ENCODE measurements at regions not wholly inside any gene's neighbourhood (a gene's known extent, or its start where the extent isn't known, plus 50 kb on each side); places are given as distances from the start of the nearest gene placed in this dataset.

GRCh38 chr10:43930777-43931176, 282.1 kb upstream of the ZNF32 start:
- TF ChIP-seq ZNF274 (IDR thresholded peaks at IDR 0.05; ENCODE audit: borderline replicate concordance, extremely low read depth, low read length) (no peak), RXRA (IDR thresholded peaks at IDR 0.05; ENCODE audit: insufficient read depth, low read depth, low read length) (no peak), SRF (IDR thresholded peaks at IDR 0.05; ENCODE audit: low read depth, low read length) (no peak), CEBPB (IDR thresholded peaks at IDR 0.05; ENCODE audit: low read depth, low read length) (no peak), SIRT6 (IDR thresholded peaks at IDR 0.05; ENCODE audit: low read length) (no peak), RBBP5 (IDR thresholded peaks at IDR 0.05; ENCODE audit: borderline replicate concordance, low read depth, low read length) (no peak), FOSL1 (IDR thresholded peaks at IDR 0.05; ENCODE audit: insufficient read depth, low read depth, low read length) (no peak), SUZ12 (IDR thresholded peaks at IDR 0.05; ENCODE audit: low read length) (no peak)
- H3K14ac ChIP-seq (ENCODE audit: insufficient read length) = no peak overlapping the region
- no peaks in the 10 kb centered on the region for H4K20me1 ChIP-seq (replicated peaks in 1 of 2; ENCODE audit: control insufficient read depth in 1 of 2, insufficient read depth in 2 of 2, low read length in 2 of 2)
- H3K23me2 ChIP-seq (ENCODE audit: low read depth, low read length) = no peaks in the 10 kb centered on the region
- 96% methylated on average over 5 of the region's 5 CpGs; no CpG with 5 or more reads in 1 of the 2 experiments for WGBS, 2 experiments (ENCODE audit: extremely low coverage in 1 of 2, insufficient coverage in 1 of 2, insufficient read length in 1 of 2, insufficient replicate concordance in 2 of 2, low coverage in 1 of 2, low lambda C conversion rate in 2 of 2, missing lambda C conversion rate in 1 of 2)
- H2AFZ ChIP-seq (ENCODE audit: low read length) = no peak overlapping the region
- no peak overlapping the region for H3K9ac ChIP-seq (replicated peaks in 1 of 4; ENCODE audit: extremely low read depth in 1 of 4, low read depth in 3 of 4, low read length in 3 of 4)
- H3K27me3 ChIP-seq (replicated peaks in 1 of 4; ENCODE audit: control insufficient read depth in 3 of 4, extremely low read depth in 1 of 4, insufficient read depth in 3 of 4, low read length in 3 of 4) = no peaks in the 10 kb centered on the region
- no peak overlapping the region for H3K18ac ChIP-seq (ENCODE audit: extremely low read depth, low read length)
- no peaks in the 10 kb centered on the region for H3K79me1 ChIP-seq (ENCODE audit: low read depth, low read length)
- no peak for FAIRE-seq
- no peaks in the 10 kb centered on the region for H3K36me3 ChIP-seq (ENCODE audit: control insufficient read depth in 2 of 4, insufficient read depth in 4 of 4, low read length in 3 of 4)
- POLR2A ChIA-PET (ENCODE audit: partially characterized antibody) = no interaction called here
- H3K4ac ChIP-seq (replicated peaks; ENCODE audit: insufficient read length, low read depth, low read length) = no peak overlapping the region
- H3K79me2 ChIP-seq (ENCODE audit: control insufficient read depth in 1 of 2, insufficient read depth in 2 of 2, low read length in 2 of 2) = no peaks in the 10 kb centered on the region
- CTCF ChIA-PET (ENCODE audit: partially characterized antibody) = interaction anchor here (0.7 kb wide), 1 partner anchor 841 kb away, joined by 4 read pairs; no protein-coding TSS in a partner anchor
- H3K4me1 ChIP-seq (replicated peaks in 1 of 4; ENCODE audit: control insufficient read depth in 3 of 4, insufficient read depth in 4 of 4, low read length in 3 of 4) = no peaks in the 10 kb centered on the region
- no peak overlapping the region for H2BK12ac ChIP-seq (ENCODE audit: low read depth, low read length)
- no peak overlapping the region for H2AK5ac ChIP-seq (ENCODE audit: low read depth, low read length)
- no peak overlapping the region for H2BK15ac ChIP-seq (ENCODE audit: low read length)
- no peak overlapping the region for H3K4me2 ChIP-seq (ENCODE audit: insufficient read depth in 1 of 2, low read depth in 2 of 2, low read length in 2 of 2)
- DNase-seq (ENCODE audit: low read depth in 1 of 2, low spot score in 2 of 2) = no peak
- H3K9me3 ChIP-seq (ENCODE audit: insufficient read depth in 2 of 2, low read depth in 1 of 2, low read length in 1 of 2) = peaks cover 2 to 3% of the 10 kb centered on the region in 2 experiments; a peak in 2 of 4 replicates
- H4K8ac ChIP-seq (ENCODE audit: extremely low read depth, insufficient read depth, low read length) = no peak overlapping the region
- no peak overlapping the region for H4K5ac ChIP-seq (ENCODE audit: insufficient read length, low read depth, low read length)
- H2BK20ac ChIP-seq (ENCODE audit: low read length) = no peak overlapping the region
- H2BK5ac ChIP-seq (ENCODE audit: low read depth, low read length) = no peak overlapping the region
- H3K27ac ChIP-seq (ENCODE audit: low read depth, low read length) = no peak overlapping the region
- no peak overlapping the region for H3K56ac ChIP-seq (replicated peaks; ENCODE audit: insufficient read length, low read depth, low read length)
- H4K91ac ChIP-seq (replicated peaks; ENCODE audit: insufficient read length, low read length) = no peak overlapping the region
- H2BK120ac ChIP-seq (replicated peaks; ENCODE audit: low read depth, low read length) = no peak overlapping the region
- no peak overlapping the region for H3K23ac ChIP-seq (ENCODE audit: insufficient read length)
- H3K4me3 ChIP-seq (ENCODE audit: extremely low read depth in 1 of 4, insufficient read depth in 2 of 4, low read depth in 3 of 4, low read length in 4 of 4) = no peak overlapping the region

Data from H1 (cell line).